Ishikawa (cell line): ENCODE measurements at regions not wholly inside any gene's neighbourhood (a gene's known extent, or its start where the extent isn't known, plus 50 kb on each side); places are given as distances from the start of the nearest gene placed in this dataset.

Experiments used
- CEBPB ChIP-seq: IDR thresholded peaks from 2 replicates; pipeline ENCODE4 v1.6.1; 2012
- EGR1 ChIP-seq: IDR thresholded peaks from 2 replicates; pipeline ENCODE4 v1.6.1; 2012
- EP300 ChIP-seq: IDR thresholded peaks from 2 replicates; pipeline ENCODE4 v1.6.1; 2012; ENCODE audit warnings: borderline replicate concordance
- FOXM1 ChIP-seq: IDR thresholded peaks from 2 replicates; pipeline ENCODE4 v1.6.1; 2012; ENCODE audit warnings: low read depth, borderline replicate concordance
- NFIC ChIP-seq: IDR thresholded peaks from 2 replicates; pipeline ENCODE4 v1.6.1; 2012
- RAD21 ChIP-seq: IDR thresholded peaks from 2 replicates; pipeline ENCODE4 v1.6.1; 2012; ENCODE audit warnings: low read depth
- TAF1 ChIP-seq: IDR thresholded peaks from 2 replicates; pipeline ENCODE4 v1.6.1; 2012; ENCODE audit warnings: low read depth, mild to moderate bottlenecking
- TCF12 ChIP-seq: IDR thresholded peaks from 2 replicates; pipeline ENCODE4 v1.6.1; 2012; ENCODE audit warnings: low read depth
- TEAD4 ChIP-seq: IDR thresholded peaks from 2 replicates; pipeline ENCODE4 v1.6.1; 2012
- YY1 ChIP-seq: IDR thresholded peaks from 2 replicates; pipeline ENCODE4 v1.6.1; 2012; ENCODE audit warnings: low read depth
- ZBTB7A ChIP-seq: IDR thresholded peaks from 2 replicates; pipeline ENCODE4 v1.6.1; 2012; ENCODE audit warnings: low read depth
- TF ChIP-seq, protein P1 (sequence below): IDR thresholded peaks from 2 replicates; pipeline ENCODE4 v1.6.1; 2012
- TF ChIP-seq, protein P2 (sequence below): IDR thresholded peaks from 2 replicates; pipeline ENCODE4 v1.6.1; 2012; ENCODE audit warnings: low read depth, mild to moderate bottlenecking

DNA sequence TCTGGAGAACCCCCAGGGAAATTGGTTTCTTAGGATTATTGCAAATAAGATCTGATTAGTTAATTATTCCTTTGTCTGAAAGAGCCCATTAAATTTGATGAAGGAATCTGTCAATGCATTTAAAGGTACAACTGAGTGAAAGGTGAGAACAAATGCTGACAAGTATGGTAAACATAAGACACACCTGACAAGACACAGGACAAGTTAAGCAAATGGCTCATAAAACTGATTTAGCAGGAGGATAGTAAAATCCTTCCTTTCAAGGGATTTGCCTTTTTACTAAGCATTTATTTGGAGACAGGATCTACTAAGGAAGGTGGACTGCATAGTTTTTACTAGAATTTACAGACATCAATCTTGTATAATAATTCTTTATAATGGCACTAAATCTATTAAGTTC lies 553.9 kb downstream of the SPRY1 start:
- TF ChIP-seq EGR1 = no peak
- TF ChIP-seq EP300 = no peak
- TF ChIP-seq TEAD4 = no peak
- TF ChIP-seq FOXM1 = no peak
- no peak for TF ChIP-seq CEBPB
- TF ChIP-seq, protein P1, sequence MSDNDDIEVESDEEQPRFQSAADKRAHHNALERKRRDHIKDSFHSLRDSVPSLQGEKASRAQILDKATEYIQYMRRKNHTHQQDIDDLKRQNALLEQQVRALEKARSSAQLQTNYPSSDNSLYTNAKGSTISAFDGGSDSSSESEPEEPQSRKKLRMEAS = no peak
- no peak for TF ChIP-seq YY1
- no peak for TF ChIP-seq ZBTB7A
- TF ChIP-seq TAF1 = no peak
- TF ChIP-seq RAD21 = no peak
- no peak for TF ChIP-seq TCF12
- TF ChIP-seq NFIC = no peak
- TF ChIP-seq, protein P2, sequence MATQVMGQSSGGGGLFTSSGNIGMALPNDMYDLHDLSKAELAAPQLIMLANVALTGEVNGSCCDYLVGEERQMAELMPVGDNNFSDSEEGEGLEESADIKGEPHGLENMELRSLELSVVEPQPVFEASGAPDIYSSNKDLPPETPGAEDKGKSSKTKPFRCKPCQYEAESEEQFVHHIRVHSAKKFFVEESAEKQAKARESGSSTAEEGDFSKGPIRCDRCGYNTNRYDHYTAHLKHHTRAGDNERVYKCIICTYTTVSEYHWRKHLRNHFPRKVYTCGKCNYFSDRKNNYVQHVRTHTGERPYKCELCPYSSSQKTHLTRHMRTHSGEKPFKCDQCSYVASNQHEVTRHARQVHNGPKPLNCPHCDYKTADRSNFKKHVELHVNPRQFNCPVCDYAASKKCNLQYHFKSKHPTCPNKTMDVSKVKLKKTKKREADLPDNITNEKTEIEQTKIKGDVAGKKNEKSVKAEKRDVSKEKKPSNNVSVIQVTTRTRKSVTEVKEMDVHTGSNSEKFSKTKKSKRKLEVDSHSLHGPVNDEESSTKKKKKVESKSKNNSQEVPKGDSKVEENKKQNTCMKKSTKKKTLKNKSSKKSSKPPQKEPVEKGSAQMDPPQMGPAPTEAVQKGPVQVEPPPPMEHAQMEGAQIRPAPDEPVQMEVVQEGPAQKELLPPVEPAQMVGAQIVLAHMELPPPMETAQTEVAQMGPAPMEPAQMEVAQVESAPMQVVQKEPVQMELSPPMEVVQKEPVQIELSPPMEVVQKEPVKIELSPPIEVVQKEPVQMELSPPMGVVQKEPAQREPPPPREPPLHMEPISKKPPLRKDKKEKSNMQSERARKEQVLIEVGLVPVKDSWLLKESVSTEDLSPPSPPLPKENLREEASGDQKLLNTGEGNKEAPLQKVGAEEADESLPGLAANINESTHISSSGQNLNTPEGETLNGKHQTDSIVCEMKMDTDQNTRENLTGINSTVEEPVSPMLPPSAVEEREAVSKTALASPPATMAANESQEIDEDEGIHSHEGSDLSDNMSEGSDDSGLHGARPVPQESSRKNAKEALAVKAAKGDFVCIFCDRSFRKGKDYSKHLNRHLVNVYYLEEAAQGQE = no peak
